Astrocyte of the spinal cord (primary cell): ENCODE measurements at regions not wholly inside any gene's neighbourhood (a gene's known extent, or its start where the extent isn't known, plus 50 kb on each side); places are given as distances from the start of the nearest gene placed in this dataset.

Experiments used
- DNase-seq: peaks from one replicate; pipeline ENCODE4 v3.0.0; 2011; ENCODE audit warnings: low read depth, low spot score
- H3K4me3 ChIP-seq: 2 replicates; pipeline ENCODE4 v1.5.1; 2011; ENCODE audit warnings: low read depth, mild to moderate bottlenecking, low read length, moderate library complexity
- in situ Hi-C: cut with HindIII; loops from 2 replicates; pipeline ENCODE4 v1.10.0; 2017; ENCODE audit warnings: low sequenced_read_pairs
- TF ChIP-seq, protein P1 (sequence below): IDR thresholded peaks from 2 replicates; pipeline ENCODE4 v1.5.1; 2012; ENCODE audit warnings: low read depth, mild to moderate bottlenecking, low read length, inconsistent platforms

DNA sequence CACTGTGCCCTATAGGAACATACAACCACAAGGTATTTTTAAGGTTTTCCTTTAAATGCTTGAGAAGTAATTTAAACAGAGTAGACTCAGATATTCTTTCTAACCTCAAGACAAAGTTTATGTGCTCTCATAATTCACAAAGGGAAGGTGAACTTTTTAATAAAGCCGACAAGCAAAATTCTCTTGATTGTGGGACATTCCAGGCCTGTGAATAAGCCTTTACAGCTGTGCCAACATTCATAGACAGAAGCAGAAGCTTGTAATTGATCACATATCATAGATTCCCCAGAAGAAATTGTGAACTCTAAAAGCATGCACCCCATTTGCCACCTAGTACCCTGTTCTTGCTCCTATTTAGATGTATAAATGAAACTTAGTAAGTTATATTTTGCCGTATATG, 1107.8 kb upstream of the SEMA6A start:
- peak; percentile 29 for DNase-seq
- no peak overlapping the region for H3K4me3 ChIP-seq
- in situ Hi-C loops = no loop called here
- TF ChIP-seq, protein P1, sequence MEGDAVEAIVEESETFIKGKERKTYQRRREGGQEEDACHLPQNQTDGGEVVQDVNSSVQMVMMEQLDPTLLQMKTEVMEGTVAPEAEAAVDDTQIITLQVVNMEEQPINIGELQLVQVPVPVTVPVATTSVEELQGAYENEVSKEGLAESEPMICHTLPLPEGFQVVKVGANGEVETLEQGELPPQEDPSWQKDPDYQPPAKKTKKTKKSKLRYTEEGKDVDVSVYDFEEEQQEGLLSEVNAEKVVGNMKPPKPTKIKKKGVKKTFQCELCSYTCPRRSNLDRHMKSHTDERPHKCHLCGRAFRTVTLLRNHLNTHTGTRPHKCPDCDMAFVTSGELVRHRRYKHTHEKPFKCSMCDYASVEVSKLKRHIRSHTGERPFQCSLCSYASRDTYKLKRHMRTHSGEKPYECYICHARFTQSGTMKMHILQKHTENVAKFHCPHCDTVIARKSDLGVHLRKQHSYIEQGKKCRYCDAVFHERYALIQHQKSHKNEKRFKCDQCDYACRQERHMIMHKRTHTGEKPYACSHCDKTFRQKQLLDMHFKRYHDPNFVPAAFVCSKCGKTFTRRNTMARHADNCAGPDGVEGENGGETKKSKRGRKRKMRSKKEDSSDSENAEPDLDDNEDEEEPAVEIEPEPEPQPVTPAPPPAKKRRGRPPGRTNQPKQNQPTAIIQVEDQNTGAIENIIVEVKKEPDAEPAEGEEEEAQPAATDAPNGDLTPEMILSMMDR = no peak

GRCh38 chr5:117681431-117682254, 1107.0 kb upstream of the SEMA6A start:
- in situ Hi-C loops = no loop called here
- H3K4me3 ChIP-seq = no peak overlapping the region
- TF ChIP-seq, protein P1 = no peak
- peak; percentile 23 for DNase-seq

- DNase-seq = peak; percentile 7
- in situ Hi-C loops = no loop called here
- TF ChIP-seq, protein P1 = no peak
- H3K4me3 ChIP-seq = no peak overlapping the region
These were observed 1105.8 kb upstream of the SEMA6A start for GRCh38 chr5:117680426-117680825.

DNA sequence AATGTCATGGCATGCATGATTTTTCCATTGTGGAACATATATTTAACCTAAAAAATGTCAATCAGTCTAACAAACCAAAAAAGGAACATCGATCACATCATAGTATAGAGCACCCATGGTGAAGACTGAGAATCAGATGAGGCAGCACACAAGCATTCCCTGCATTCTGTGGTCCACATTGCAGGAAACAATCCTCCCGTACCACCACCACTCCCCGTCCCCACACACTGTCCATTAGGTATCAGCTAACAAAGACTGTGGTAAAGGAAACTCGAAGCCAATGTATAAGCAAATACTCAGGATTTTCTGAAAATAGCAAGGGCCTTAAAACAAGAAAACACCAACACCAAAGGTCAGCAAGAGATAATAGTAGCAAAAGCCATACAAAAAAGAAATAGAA, 1104.4 kb upstream of the SEMA6A start:
- in situ Hi-C loops = no loop called here
- DNase-seq = no peak
- TF ChIP-seq, protein P1 = no peak
- H3K4me3 ChIP-seq = no peak overlapping the region

- no peak for DNase-seq
- H3K4me3 ChIP-seq = no peak overlapping the region
- TF ChIP-seq, protein P1 = no peak
- in situ Hi-C loops = no loop called here
These were observed 1101.0 kb upstream of the SEMA6A start for GRCh38 chr5:117675646-117676045.

- H3K4me3 ChIP-seq = no peak overlapping the region
- TF ChIP-seq, protein P1 = no peak
- DNase-seq = no peak
- in situ Hi-C loops = no loop called here
These were observed 1096.9 kb upstream of the SEMA6A start for GRCh38 chr5:117671551-117671950.

DNA sequence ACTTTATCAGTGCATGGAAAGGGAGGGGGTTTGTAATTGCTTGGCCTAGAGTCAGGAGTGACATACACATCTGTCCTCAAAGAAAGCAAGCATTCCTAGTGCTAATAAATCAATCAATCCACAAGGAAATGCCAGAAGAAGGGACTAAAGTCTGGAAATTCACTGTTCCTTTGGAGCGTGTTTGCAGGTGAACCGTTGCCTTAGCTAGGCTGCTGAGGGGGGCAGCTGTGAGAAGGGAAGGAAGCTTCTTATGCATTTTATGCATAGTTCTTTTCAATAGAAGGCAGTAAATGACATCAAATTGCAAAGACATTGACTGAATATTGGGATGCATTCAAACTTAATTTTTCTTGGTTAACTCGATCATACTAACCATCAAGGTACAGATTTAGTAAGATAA, 1092.5 kb upstream of the SEMA6A start:
- no peak overlapping the region for H3K4me3 ChIP-seq
- TF ChIP-seq, protein P1 = no peak
- in situ Hi-C loops = no loop called here
- no peak for DNase-seq
